GM23338 (cell line): ENCODE measurements at regions not wholly inside any gene's neighbourhood (a gene's known extent, or its start where the extent isn't known, plus 50 kb on each side); places are given as distances from the start of the nearest gene placed in this dataset.

Experiments used
- ATAC-seq: fragments of 200-7000 bp; cut with Tn5 transposase; 3 replicates; pipeline ENCODE4 v1.9.1; 2020
- DNase-seq: peaks from one replicate; pipeline ENCODE4 v3.0.0-alpha.2; 2015; ENCODE audit warnings: low spot score
- H2AFZ ChIP-seq: fragments of 200-600 bp; sonication (generic); 2 replicates; pipeline ENCODE4 v1.8.0; 2016; ENCODE audit warnings: antibody characterized with exemption, mild to moderate bottlenecking, moderate library complexity
- H3F3A ChIP-seq: fragments of 200-600 bp; sonication (generic); replicated peaks from 2 replicates; pipeline ENCODE4 v1.8.0; 2017; ENCODE audit warnings: antibody characterized with exemption, mixed run types, low read depth
- H3K27ac ChIP-seq: fragments of 200-600 bp; sonication (generic); 2 replicates; pipeline ENCODE4 v1.6.1; 2016; ENCODE audit warnings: low read depth
- H3K27me3 ChIP-seq: fragments of 200-600 bp; sonication (generic); 2 replicates; pipeline ENCODE4 v1.8.0; 2016; ENCODE audit warnings: mild to moderate bottlenecking, mixed run types, moderate library complexity; ENCODE audit not compliant: insufficient read depth
- H3K36me3 ChIP-seq: fragments of 200-600 bp; sonication (generic); 2 replicates; pipeline ENCODE4 v1.8.0; 2016; ENCODE audit warnings: mild to moderate bottlenecking; ENCODE audit not compliant: insufficient read depth
- H3K4me1 ChIP-seq: fragments of 200-600 bp; sonication (generic); 2 replicates; pipeline ENCODE4 v1.8.0; 2016; ENCODE audit warnings: mild to moderate bottlenecking, moderate library complexity; ENCODE audit not compliant: insufficient read depth
- H3K4me2 ChIP-seq: fragments of 200-600 bp; sonication (generic); 2 replicates; pipeline ENCODE4 v1.7.1; 2017; ENCODE audit warnings: mixed run types
- H3K4me3 ChIP-seq: fragments of 200-600 bp; sonication (generic); 2 replicates; pipeline ENCODE4 v1.6.1; 2016; ENCODE audit warnings: mixed run types
- H3K79me2 ChIP-seq: fragments of 200-600 bp; sonication (generic); replicated peaks from 2 replicates; pipeline ENCODE4 v1.8.0; 2017; ENCODE audit warnings: mild to moderate bottlenecking; ENCODE audit not compliant: insufficient read depth
- H3K9me2 ChIP-seq: fragments of 200-600 bp; sonication (generic); 2 replicates; pipeline ENCODE4 v1.8.0; 2017; ENCODE audit not compliant: insufficient read depth
- H4K20me1 ChIP-seq: fragments of 200-600 bp; sonication (generic); replicated peaks from 2 replicates; pipeline ENCODE4 v1.8.0; 2017; ENCODE audit warnings: mild to moderate bottlenecking; ENCODE audit not compliant: insufficient read depth
- H3K27ac Mint-ChIP-seq: 2 replicates; pipeline ENCODE4 v1.8.0; 2020; ENCODE audit warnings: inconsistent platforms, mild to moderate bottlenecking, moderate library complexity, mixed read lengths
- H3K27me3 Mint-ChIP-seq: 3 replicates; pipeline ENCODE4 v1.8.0; 2022; ENCODE audit warnings: low read depth, mild to moderate bottlenecking, moderate library complexity, mixed read lengths, inconsistent platforms; ENCODE audit not compliant: insufficient read depth, poor library complexity
- H3K36me3 Mint-ChIP-seq: 3 replicates; pipeline ENCODE4 v1.8.0; 2021; ENCODE audit warnings: low read depth, mild to moderate bottlenecking, inconsistent platforms, moderate library complexity, mixed read lengths
- H3K4me1 Mint-ChIP-seq: 3 replicates; pipeline ENCODE4 v1.8.0; 2020; ENCODE audit warnings: mild to moderate bottlenecking, inconsistent platforms, mixed read lengths
- H3K4me3 Mint-ChIP-seq: 3 replicates; pipeline ENCODE4 v1.8.0; 2021; ENCODE audit warnings: moderate library complexity, mild to moderate bottlenecking, inconsistent platforms, mixed read lengths
- H3K9me3 Mint-ChIP-seq: 3 replicates; pipeline ENCODE4 v1.8.0; 2020; ENCODE audit warnings: moderate library complexity, mild to moderate bottlenecking, inconsistent platforms, mixed read lengths
- CREB1 ChIP-seq: fragments of 250-450 bp; sonication (Bioruptor Pico); IDR thresholded peaks from 2 replicates; pipeline ENCODE4 v1.5.0; 2020; ENCODE audit warnings: low read depth, mild to moderate bottlenecking, moderate library complexity
- EZH2 ChIP-seq: fragments of 200-600 bp; sonication (generic); IDR thresholded peaks from one replicate; pipeline ENCODE4 v1.8.0; 2017; ENCODE audit warnings: antibody characterized with exemption, mild to moderate bottlenecking, low read depth; ENCODE audit not compliant: unreplicated experiment
- EZH2phosphoT487 ChIP-seq: fragments of 200-600 bp; sonication (generic); IDR thresholded peaks from one replicate; pipeline ENCODE4 v1.8.1; 2018; ENCODE audit warnings: antibody characterized with exemption; ENCODE audit not compliant: unreplicated experiment
- JUNB ChIP-seq: IDR thresholded peaks from one replicate; pipeline ENCODE4 v1.6.1; 2016; ENCODE audit warnings: antibody characterized with exemption; ENCODE audit not compliant: unreplicated experiment
- NANOG ChIP-seq: IDR thresholded peaks from 2 replicates; pipeline ENCODE4 v1.6.1; 2016; ENCODE audit warnings: antibody characterized with exemption, borderline replicate concordance
- POLR2AphosphoS5 ChIP-seq: IDR thresholded peaks from 2 replicates; pipeline ENCODE4 v1.6.1; 2016; ENCODE audit warnings: antibody characterized with exemption, low read depth
- STAT1 ChIP-seq: IDR thresholded peaks from one replicate; pipeline ENCODE4 v1.6.1; 2016; ENCODE audit warnings: antibody characterized with exemption; ENCODE audit not compliant: unreplicated experiment
- ZNF114 ChIP-seq: fragments of 250-450 bp; sonication (Bioruptor Pico); IDR thresholded peaks from 2 replicates; pipeline ENCODE4 v1.5.0; 2020; ENCODE audit warnings: mild to moderate bottlenecking, moderate library complexity
- ZNF331 ChIP-seq: fragments of 250-450 bp; sonication (Bioruptor Pico); IDR thresholded peaks from 2 replicates; pipeline ENCODE4 v1.5.0; 2020; ENCODE audit warnings: low read depth, mild to moderate bottlenecking, moderate library complexity
- ZNF462 ChIP-seq: fragments of 250-450 bp; sonication (Bioruptor Pico); IDR thresholded peaks from 2 replicates; pipeline ENCODE4 v1.5.0; 2020; ENCODE audit warnings: mild to moderate bottlenecking, moderate library complexity
- TF ChIP-seq, protein P1 (sequence below): IDR thresholded peaks from one replicate; pipeline ENCODE4 v1.6.1; 2018; ENCODE audit warnings: antibody characterized with exemption; ENCODE audit not compliant: unreplicated experiment
- TF ChIP-seq, protein P2 (sequence below): IDR thresholded peaks from 2 replicates; pipeline ENCODE4 v1.6.1; 2016; ENCODE audit warnings: antibody characterized with exemption
- TF ChIP-seq, protein P3 (sequence below), 2 experiments: fragments of 200-600 bp in 1 of 2; sonication (generic) in 1 of 2; conservative IDR thresholded peaks; 2 replicates each; pipeline versions ENCODE4 v1.5.1 to v1.6.1; 2016 to 2017; ENCODE audit warnings: antibody characterized with exemption in 2 of 2, low read depth in 2 of 2, mild to moderate bottlenecking in 2 of 2, moderate library complexity in 1 of 2

DNA sequence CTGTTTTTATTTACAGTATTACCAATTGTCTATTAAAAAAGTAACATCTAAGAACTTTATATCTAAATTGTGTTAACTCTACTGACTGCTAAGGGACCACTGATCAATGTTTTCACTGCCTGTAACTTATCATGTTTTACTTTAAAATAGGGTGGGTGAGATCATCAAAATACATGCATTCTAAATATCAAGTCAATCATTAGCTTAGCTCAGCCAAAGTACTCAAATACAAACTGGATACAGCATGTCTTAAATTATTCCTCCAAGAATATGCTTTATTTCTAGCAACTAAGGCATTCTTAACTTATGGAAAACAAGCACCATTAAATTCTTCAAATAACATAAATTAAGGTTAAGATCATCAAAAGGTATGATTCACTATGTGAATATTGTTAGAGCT is 638.7 kb upstream of the RGS18 start:
- H3K27me3 ChIP-seq: no peaks in the 10 kb centered on the region
- no peak for TF ChIP-seq NANOG
- TF ChIP-seq, protein P1, sequence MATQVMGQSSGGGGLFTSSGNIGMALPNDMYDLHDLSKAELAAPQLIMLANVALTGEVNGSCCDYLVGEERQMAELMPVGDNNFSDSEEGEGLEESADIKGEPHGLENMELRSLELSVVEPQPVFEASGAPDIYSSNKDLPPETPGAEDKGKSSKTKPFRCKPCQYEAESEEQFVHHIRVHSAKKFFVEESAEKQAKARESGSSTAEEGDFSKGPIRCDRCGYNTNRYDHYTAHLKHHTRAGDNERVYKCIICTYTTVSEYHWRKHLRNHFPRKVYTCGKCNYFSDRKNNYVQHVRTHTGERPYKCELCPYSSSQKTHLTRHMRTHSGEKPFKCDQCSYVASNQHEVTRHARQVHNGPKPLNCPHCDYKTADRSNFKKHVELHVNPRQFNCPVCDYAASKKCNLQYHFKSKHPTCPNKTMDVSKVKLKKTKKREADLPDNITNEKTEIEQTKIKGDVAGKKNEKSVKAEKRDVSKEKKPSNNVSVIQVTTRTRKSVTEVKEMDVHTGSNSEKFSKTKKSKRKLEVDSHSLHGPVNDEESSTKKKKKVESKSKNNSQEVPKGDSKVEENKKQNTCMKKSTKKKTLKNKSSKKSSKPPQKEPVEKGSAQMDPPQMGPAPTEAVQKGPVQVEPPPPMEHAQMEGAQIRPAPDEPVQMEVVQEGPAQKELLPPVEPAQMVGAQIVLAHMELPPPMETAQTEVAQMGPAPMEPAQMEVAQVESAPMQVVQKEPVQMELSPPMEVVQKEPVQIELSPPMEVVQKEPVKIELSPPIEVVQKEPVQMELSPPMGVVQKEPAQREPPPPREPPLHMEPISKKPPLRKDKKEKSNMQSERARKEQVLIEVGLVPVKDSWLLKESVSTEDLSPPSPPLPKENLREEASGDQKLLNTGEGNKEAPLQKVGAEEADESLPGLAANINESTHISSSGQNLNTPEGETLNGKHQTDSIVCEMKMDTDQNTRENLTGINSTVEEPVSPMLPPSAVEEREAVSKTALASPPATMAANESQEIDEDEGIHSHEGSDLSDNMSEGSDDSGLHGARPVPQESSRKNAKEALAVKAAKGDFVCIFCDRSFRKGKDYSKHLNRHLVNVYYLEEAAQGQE: no peak
- TF ChIP-seq, protein P2, sequence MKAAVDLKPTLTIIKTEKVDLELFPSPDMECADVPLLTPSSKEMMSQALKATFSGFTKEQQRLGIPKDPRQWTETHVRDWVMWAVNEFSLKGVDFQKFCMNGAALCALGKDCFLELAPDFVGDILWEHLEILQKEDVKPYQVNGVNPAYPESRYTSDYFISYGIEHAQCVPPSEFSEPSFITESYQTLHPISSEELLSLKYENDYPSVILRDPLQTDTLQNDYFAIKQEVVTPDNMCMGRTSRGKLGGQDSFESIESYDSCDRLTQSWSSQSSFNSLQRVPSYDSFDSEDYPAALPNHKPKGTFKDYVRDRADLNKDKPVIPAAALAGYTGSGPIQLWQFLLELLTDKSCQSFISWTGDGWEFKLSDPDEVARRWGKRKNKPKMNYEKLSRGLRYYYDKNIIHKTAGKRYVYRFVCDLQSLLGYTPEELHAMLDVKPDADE: no peak
- no peak for TF ChIP-seq POLR2AphosphoS5
- no peak for TF ChIP-seq ZNF462
- no peak for TF ChIP-seq EZH2
- TF ChIP-seq CREB1 (CRISPR knock-in tag): no peak
- no peak for TF ChIP-seq ZNF331 (CRISPR knock-in tag)
- TF ChIP-seq EZH2phosphoT487: no peak
- TF ChIP-seq, protein P3, sequence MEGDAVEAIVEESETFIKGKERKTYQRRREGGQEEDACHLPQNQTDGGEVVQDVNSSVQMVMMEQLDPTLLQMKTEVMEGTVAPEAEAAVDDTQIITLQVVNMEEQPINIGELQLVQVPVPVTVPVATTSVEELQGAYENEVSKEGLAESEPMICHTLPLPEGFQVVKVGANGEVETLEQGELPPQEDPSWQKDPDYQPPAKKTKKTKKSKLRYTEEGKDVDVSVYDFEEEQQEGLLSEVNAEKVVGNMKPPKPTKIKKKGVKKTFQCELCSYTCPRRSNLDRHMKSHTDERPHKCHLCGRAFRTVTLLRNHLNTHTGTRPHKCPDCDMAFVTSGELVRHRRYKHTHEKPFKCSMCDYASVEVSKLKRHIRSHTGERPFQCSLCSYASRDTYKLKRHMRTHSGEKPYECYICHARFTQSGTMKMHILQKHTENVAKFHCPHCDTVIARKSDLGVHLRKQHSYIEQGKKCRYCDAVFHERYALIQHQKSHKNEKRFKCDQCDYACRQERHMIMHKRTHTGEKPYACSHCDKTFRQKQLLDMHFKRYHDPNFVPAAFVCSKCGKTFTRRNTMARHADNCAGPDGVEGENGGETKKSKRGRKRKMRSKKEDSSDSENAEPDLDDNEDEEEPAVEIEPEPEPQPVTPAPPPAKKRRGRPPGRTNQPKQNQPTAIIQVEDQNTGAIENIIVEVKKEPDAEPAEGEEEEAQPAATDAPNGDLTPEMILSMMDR (conservative IDR thresholded peaks at IDR 0.05; ENCODE audit: low read depth in 2 of 2): no peak
- TF ChIP-seq JUNB: no peak
- no peak for TF ChIP-seq STAT1
- TF ChIP-seq ZNF114 (CRISPR knock-in tag): no peak
- H3K79me2 ChIP-seq: no peaks in the 10 kb centered on the region
- H3F3A ChIP-seq: no peaks in the 10 kb centered on the region
- no peak overlapping the region for H2AFZ ChIP-seq
- H3K27me3 Mint-ChIP-seq: no peaks in the 10 kb centered on the region
- H4K20me1 ChIP-seq: no peaks in the 10 kb centered on the region
- peaks cover 3% of the 10 kb centered on the region; the same call in 1 of the 3 replicates for H3K4me1 Mint-ChIP-seq
- no peak for ATAC-seq
- H3K4me3 Mint-ChIP-seq: no peak overlapping the region
- no peaks in the 10 kb centered on the region for H3K4me1 ChIP-seq
- no peak overlapping the region for H3K27ac Mint-ChIP-seq
- H3K36me3 ChIP-seq: no peaks in the 10 kb centered on the region
- no peak overlapping the region for H3K27ac ChIP-seq
- H3K4me3 ChIP-seq: no peak overlapping the region
- no peak for DNase-seq
- H3K9me2 ChIP-seq: no peaks in the 10 kb centered on the region
- no peaks in the 10 kb centered on the region; the same call in 2 of the 3 replicates for H3K9me3 Mint-ChIP-seq
- no peaks in the 10 kb centered on the region for H3K36me3 Mint-ChIP-seq
- no peak overlapping the region for H3K4me2 ChIP-seq
